Vagina (tissue), 2 donors: ENCODE measurements at regions not wholly inside any gene's neighbourhood (a gene's known extent, or its start where the extent isn't known, plus 50 kb on each side); places are given as distances from the start of the nearest gene placed in this dataset.

Experiments used
- DNase-seq, 2 donors: peaks; one replicate each; pipeline ENCODE4 v3.0.0-alpha.2; 2017; ENCODE audit errors: extremely low spot score in 2 of 2
- H3K27ac ChIP-seq: fragments of 200-600 bp; sonication (generic); one replicate; pipeline ENCODE4 v1.5.1; 2019
- H3K27me3 ChIP-seq: fragments of 200-600 bp; sonication (generic); one replicate; pipeline ENCODE4 v1.5.1; 2019
- H3K36me3 ChIP-seq, 2 donors: fragments of 200-600 bp; sonication (generic); one replicate each; pipeline ENCODE4 v1.5.1; 2017 to 2019
- H3K4me1 ChIP-seq: fragments of 200-600 bp; sonication (generic); one replicate; pipeline ENCODE4 v1.5.1; 2019
- H3K4me3 ChIP-seq, 2 donors: fragments of 200-600 bp; sonication (generic); 1 replicate in 1 of 2; 2 replicates in 1 of 2; pipeline ENCODE4 v1.5.1; 2016 to 2019
- H3K9me3 ChIP-seq: fragments of 200-600 bp; sonication (generic); one replicate; pipeline ENCODE4 v1.5.1; 2019
- POLR2A ChIP-seq, 2 donors: fragments of 450-650 bp; IDR thresholded peaks; one replicate each; pipeline ENCODE4 v1.6.1; 2017; ENCODE audit warnings: antibody characterized with exemption in 2 of 2, mild to moderate bottlenecking in 2 of 2, moderate library complexity in 2 of 2
- POLR2AphosphoS5 ChIP-seq, 2 donors: sonication (generic); formaldehyde crosslinking; IDR thresholded peaks; one replicate each; pipeline ENCODE4 v1.9.0; 2017; ENCODE audit warnings: antibody characterized with exemption in 2 of 2, mild to moderate bottlenecking in 2 of 2, low read depth in 1 of 2; ENCODE audit not compliant: insufficient read depth in 1 of 2
- intact Hi-C: fragments of 100-400 bp; cut with DNase I; formaldehyde crosslinking; loops from one replicate; pipeline ENCODE4 v1.15.1; 2023
- TF ChIP-seq, protein P1 (sequence below), 3 experiments: fragments of 450-650 bp in 2 of 3; fragments of 200-600 bp in 1 of 3; sonication (generic) in 1 of 3; IDR thresholded peaks; one replicate each; pipeline ENCODE4 v1.5.1; 2017 to 2019; ENCODE audit warnings: antibody characterized with exemption in 3 of 3, mild to moderate bottlenecking in 2 of 3, moderate library complexity in 2 of 3

GRCh38 chr13:37429976-37430375, 168.6 kb downstream of the POSTN start:
- H3K36me3 ChIP-seq = no peaks in the 10 kb centered on the region
- intact Hi-C loops = no loop called here
- no peaks in the 10 kb centered on the region for H3K4me1 ChIP-seq
- TF ChIP-seq POLR2A (IDR thresholded peaks at IDR 0.05) (no peak), POLR2AphosphoS5 (IDR thresholded peaks at IDR 0.05; ENCODE audit: insufficient read depth in 1 of 2, low read depth in 1 of 2) (no peak)
- TF ChIP-seq, protein P1, sequence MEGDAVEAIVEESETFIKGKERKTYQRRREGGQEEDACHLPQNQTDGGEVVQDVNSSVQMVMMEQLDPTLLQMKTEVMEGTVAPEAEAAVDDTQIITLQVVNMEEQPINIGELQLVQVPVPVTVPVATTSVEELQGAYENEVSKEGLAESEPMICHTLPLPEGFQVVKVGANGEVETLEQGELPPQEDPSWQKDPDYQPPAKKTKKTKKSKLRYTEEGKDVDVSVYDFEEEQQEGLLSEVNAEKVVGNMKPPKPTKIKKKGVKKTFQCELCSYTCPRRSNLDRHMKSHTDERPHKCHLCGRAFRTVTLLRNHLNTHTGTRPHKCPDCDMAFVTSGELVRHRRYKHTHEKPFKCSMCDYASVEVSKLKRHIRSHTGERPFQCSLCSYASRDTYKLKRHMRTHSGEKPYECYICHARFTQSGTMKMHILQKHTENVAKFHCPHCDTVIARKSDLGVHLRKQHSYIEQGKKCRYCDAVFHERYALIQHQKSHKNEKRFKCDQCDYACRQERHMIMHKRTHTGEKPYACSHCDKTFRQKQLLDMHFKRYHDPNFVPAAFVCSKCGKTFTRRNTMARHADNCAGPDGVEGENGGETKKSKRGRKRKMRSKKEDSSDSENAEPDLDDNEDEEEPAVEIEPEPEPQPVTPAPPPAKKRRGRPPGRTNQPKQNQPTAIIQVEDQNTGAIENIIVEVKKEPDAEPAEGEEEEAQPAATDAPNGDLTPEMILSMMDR (IDR thresholded peaks at IDR 0.05) = no peak
- H3K4me3 ChIP-seq = no peak overlapping the region
- DNase-seq = no peak
- no peak overlapping the region for H3K27ac ChIP-seq
- no peaks in the 10 kb centered on the region for H3K27me3 ChIP-seq
- H3K9me3 ChIP-seq = no peaks in the 10 kb centered on the region

DNA sequence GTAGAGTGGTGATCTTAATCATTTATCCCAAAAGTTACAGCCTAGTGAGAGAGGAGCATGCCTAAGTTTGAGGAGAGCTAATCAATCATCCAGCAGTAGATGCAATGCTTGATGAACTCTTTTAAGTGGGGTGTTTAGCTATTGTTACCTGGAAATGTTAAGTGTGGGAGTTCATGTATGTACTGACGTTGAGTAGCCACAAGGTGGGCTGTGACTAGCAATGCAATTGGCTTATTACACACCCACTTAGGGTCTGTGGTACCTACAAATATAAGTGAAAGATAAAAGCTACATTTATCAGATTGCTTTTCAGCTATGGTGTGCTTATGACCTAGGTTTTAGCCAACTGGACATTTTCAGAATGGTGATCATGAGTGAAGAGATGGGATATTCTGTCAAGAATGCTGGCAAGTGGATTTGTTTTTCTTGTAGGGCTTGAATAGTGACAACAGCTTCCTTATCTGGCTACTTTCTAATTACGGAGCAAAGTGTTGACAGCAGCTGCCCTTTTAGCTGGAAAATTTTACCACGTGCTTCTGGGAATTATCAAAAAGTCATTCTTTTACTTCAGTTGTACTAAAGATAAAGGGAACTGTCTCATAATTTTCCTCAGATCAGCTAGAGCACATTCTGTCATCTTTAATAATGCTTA, 170.6 kb downstream of the POSTN start:
- DNase-seq = no peak
- Histone ChIP-seq H3K27ac (no peak overlapping the region), H3K4me1 (no peaks in the 10 kb centered on the region), H3K9me3 (no peaks in the 10 kb centered on the region), H3K4me3 (no peak overlapping the region), H3K36me3 (no peaks in the 10 kb centered on the region), H3K27me3 (no peaks in the 10 kb centered on the region)
- TF ChIP-seq POLR2AphosphoS5 (IDR thresholded peaks at IDR 0.05; ENCODE audit: insufficient read depth in 1 of 2, low read depth in 1 of 2) (no peak), POLR2A (IDR thresholded peaks at IDR 0.05) (no peak)
- TF ChIP-seq, protein P1 (IDR thresholded peaks at IDR 0.05) = no peak
- intact Hi-C loops = no loop called here

DNA sequence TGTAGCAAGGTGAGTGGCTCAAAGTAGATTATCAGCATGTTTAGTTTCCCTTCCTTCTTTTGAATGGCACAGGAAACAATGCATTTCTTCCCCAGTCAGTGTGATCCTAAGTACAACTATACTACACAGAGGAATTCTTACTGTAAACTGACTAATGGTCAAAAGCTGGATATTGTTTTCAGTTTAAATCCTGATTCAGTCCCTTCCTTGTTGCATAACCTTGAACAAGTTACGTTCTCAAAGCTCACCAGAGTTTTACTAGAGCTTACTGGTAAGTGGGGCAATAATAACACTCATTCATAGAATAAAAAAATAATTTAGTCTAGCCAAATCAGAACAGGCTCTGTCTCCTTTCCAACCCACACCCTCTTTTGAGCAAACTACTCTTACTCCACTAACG, 180.1 kb downstream of the POSTN start:
- no peaks in the 10 kb centered on the region for H3K4me1 ChIP-seq
- no peak for DNase-seq
- H3K4me3 ChIP-seq = no peak overlapping the region
- intact Hi-C loops = no loop called here
- H3K27ac ChIP-seq = no peak overlapping the region
- H3K9me3 ChIP-seq = no peaks in the 10 kb centered on the region
- no peak for TF ChIP-seq POLR2AphosphoS5 (IDR thresholded peaks at IDR 0.05; ENCODE audit: insufficient read depth in 1 of 2, low read depth in 1 of 2)
- no peak for TF ChIP-seq POLR2A (IDR thresholded peaks at IDR 0.05)
- TF ChIP-seq, protein P1 (IDR thresholded peaks at IDR 0.05) = no peak
- H3K36me3 ChIP-seq = no peaks in the 10 kb centered on the region
- no peaks in the 10 kb centered on the region for H3K27me3 ChIP-seq

DNA sequence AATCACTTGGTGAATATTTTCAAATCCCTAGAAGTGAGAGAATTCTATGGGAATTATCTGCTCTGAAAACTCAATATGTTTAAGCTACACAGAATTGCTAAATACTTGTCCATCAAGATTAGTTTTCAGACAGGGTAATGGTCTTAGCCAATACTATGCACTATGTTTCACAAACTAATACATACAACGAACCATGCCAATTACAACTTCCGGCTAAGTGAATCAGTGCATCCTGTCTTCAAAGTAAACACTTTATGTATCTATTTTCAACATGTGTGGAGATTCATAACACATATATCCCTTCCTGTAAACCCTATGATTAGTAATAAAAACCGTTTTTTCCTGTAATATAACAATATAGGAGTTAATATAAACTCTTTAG, 181.5 kb downstream of the POSTN start:
- no peak for TF ChIP-seq POLR2A (IDR thresholded peaks at IDR 0.05)
- TF ChIP-seq POLR2AphosphoS5 (IDR thresholded peaks at IDR 0.05; ENCODE audit: insufficient read depth in 1 of 2, low read depth in 1 of 2) = no peak
- TF ChIP-seq, protein P1 (IDR thresholded peaks at IDR 0.05) = no peak
- H3K27me3 ChIP-seq = no peaks in the 10 kb centered on the region
- intact Hi-C loops = no loop called here
- no peak overlapping the region for H3K4me3 ChIP-seq
- no peaks in the 10 kb centered on the region for H3K9me3 ChIP-seq
- no peak overlapping the region for H3K27ac ChIP-seq
- H3K4me1 ChIP-seq = no peaks in the 10 kb centered on the region
- DNase-seq = no peak
- no peaks in the 10 kb centered on the region for H3K36me3 ChIP-seq

DNA sequence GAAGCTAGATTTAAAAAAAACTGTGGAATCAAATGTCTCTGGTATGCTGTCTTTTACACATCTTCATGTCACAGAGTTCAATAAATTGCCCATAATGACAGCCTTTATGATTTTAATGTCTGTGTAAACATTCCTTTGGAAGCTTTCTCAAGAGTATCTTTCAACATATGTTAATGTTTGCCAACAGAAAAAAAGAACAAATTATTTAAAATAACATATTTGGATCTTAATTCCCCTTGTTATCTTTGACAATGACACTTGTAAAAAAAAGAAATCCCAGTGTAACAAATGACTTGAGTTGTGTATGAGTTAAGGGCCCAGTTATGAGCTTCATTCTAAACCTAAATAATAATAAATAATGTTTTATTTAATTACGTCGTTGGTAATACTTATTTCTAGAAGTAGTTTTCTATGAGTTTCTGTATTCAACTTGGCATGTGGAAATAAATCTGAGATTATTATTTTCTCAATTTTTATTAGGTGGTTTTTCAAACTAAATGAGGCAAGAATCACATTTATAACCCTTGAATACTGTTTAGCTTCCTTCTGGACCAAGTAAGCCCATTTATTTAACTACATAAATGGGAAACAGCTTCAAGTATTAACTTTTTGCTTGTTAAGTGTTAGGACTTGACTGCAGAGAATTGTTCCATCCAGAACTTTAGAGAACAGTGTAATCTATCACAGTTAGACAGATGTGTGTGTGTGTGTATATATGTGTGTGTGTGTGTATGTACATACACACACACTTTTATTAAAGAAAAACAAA, 182.1 kb downstream of the POSTN start:
- no peaks in the 10 kb centered on the region for H3K9me3 ChIP-seq
- DNase-seq = no peak
- H3K27ac ChIP-seq = no peak overlapping the region
- H3K36me3 ChIP-seq = no peaks in the 10 kb centered on the region
- H3K27me3 ChIP-seq = no peaks in the 10 kb centered on the region
- H3K4me1 ChIP-seq = no peaks in the 10 kb centered on the region
- intact Hi-C loops = no loop called here
- no peak overlapping the region for H3K4me3 ChIP-seq
- TF ChIP-seq POLR2AphosphoS5 (IDR thresholded peaks at IDR 0.05; ENCODE audit: insufficient read depth in 1 of 2, low read depth in 1 of 2) (no peak), POLR2A (IDR thresholded peaks at IDR 0.05) (no peak)
- TF ChIP-seq, protein P1 (IDR thresholded peaks at IDR 0.05) = no peak
